ENCODE measurements at regions not wholly inside any gene's neighbourhood (a gene's known extent, or its start where the extent isn't known, plus 50 kb on each side); places are given as distances from the start of the nearest gene placed in this dataset.
"Not testable (repeated sequence)": the region's sequence is repeated elsewhere in the genome, so short reads cannot be mapped to it uniquely, and the experiment has no call there.

DNA sequence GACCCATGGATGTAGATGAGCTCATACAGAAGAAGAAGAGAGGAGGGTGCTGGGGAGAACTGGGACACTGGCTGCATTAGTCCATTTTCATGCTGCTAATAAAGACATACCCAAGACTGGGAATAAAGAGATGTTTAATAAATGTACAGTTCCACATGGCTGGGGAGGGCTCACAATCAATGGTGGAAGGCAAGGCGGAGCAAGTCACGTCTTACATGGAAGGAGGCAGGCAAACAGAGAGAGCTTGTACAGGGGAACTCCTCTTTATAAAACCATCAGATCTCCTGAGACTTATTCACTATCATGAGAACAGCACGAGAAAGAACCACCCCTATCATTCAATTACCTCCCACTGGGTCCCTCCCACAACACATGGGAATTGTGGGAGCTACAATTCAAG lies 625.5 kb downstream of the MATN1 start:
- TF ChIP-seq, protein P1, sequence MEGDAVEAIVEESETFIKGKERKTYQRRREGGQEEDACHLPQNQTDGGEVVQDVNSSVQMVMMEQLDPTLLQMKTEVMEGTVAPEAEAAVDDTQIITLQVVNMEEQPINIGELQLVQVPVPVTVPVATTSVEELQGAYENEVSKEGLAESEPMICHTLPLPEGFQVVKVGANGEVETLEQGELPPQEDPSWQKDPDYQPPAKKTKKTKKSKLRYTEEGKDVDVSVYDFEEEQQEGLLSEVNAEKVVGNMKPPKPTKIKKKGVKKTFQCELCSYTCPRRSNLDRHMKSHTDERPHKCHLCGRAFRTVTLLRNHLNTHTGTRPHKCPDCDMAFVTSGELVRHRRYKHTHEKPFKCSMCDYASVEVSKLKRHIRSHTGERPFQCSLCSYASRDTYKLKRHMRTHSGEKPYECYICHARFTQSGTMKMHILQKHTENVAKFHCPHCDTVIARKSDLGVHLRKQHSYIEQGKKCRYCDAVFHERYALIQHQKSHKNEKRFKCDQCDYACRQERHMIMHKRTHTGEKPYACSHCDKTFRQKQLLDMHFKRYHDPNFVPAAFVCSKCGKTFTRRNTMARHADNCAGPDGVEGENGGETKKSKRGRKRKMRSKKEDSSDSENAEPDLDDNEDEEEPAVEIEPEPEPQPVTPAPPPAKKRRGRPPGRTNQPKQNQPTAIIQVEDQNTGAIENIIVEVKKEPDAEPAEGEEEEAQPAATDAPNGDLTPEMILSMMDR (IDR thresholded peaks at IDR 0.05; ENCODE audit: low read depth, low read length, missing input control), result not testable (repeated sequence)
- TF ChIP-seq FOXA1 (IDR thresholded peaks at IDR 0.05), result not testable (repeated sequence)
